Gastrocnemius medialis (tissue), 4 donors: ENCODE measurements at regions not wholly inside any gene's neighbourhood (a gene's known extent, or its start where the extent isn't known, plus 50 kb on each side); places are given as distances from the start of the nearest gene placed in this dataset.

Experiments used
- ATAC-seq, 2 donors: fragments of 150-250 bp; one replicate each; pipeline ENCODE4 v1.9.1; 2016
- DNase-seq, 2 donors: peaks; one replicate each; pipeline ENCODE4 v3.0.0-alpha.2; 2019
- H3K27ac ChIP-seq, 4 donors: fragments of 200-600 bp; sonication (generic); 1 replicate in 1 of 4; 2 replicates in 3 of 4; pipeline ENCODE4 v1.5.1; 2016 to 2018; ENCODE audit warnings: mild to moderate bottlenecking in 2 of 4, moderate library complexity in 1 of 4
- H3K27me3 ChIP-seq, 3 donors: fragments of 200-600 bp; sonication (generic) in 2 of 3; 1 replicate in 1 of 3; 2 replicates in 2 of 3; pipeline versions ENCODE4 v1.5.1 to v1.6.0; 2016 to 2019; ENCODE audit warnings: mild to moderate bottlenecking in 1 of 3, moderate library complexity in 1 of 3
- H3K36me3 ChIP-seq, 2 donors: fragments of 200-600 bp; sonication (generic) in 1 of 2; one replicate each; pipeline ENCODE4 v1.5.1; 2017 to 2018
- H3K4me1 ChIP-seq, 2 donors: fragments of 200-600 bp; sonication (generic) in 1 of 2; one replicate each; pipeline ENCODE4 v1.5.1; 2016 to 2017; ENCODE audit warnings: mild to moderate bottlenecking in 2 of 2
- H3K4me3 ChIP-seq, 4 donors: fragments of 200-600 bp; sonication (generic) in 3 of 4; 1 replicate in 1 of 4; 2 replicates in 3 of 4; pipeline ENCODE4 v1.5.1; 2016 to 2019; ENCODE audit warnings: mild to moderate bottlenecking in 2 of 4
- H3K9me3 ChIP-seq, 3 donors: fragments of 200-600 bp; sonication (generic) in 2 of 3; 1 replicate in 1 of 3; 2 replicates in 2 of 3; pipeline ENCODE4 v1.5.1; 2016 to 2019
- CTCF ChIP-seq, 5 experiments: fragments of 450-650 bp in 3 of 5; fragments of 200-600 bp in 2 of 5; sonication (generic) in 2 of 5; IDR thresholded peaks in 4 of 5; conservative IDR thresholded peaks in 1 of 5; 1 replicate in 4 of 5; 2 replicates in 1 of 5; pipeline ENCODE4 v1.5.1; 2016 to 2019; ENCODE audit warnings: antibody characterized with exemption in 5 of 5, mild to moderate bottlenecking in 3 of 5, moderate library complexity in 3 of 5
- POLR2A ChIP-seq, 2 donors: fragments of 450-650 bp; IDR thresholded peaks; one replicate each; pipeline ENCODE4 v1.6.1; 2017; ENCODE audit warnings: antibody characterized with exemption in 2 of 2, mild to moderate bottlenecking in 2 of 2, moderate library complexity in 2 of 2
- in situ Hi-C, 4 donors: fragments of 200-750 bp; cut with MboI; loops; one replicate each; pipeline versions ENCODE4 v1.15.0 to v1.8.0; 2017; ENCODE audit warnings: low sequenced_read_pairs in 4 of 4
- intact Hi-C: fragments of 100-400 bp; cut with DNase I; formaldehyde crosslinking; loops from one replicate; pipeline ENCODE4 v1.15.1; 2023; ENCODE audit warnings: low total_unique reads

- intact Hi-C loops: no loop called here
Measured at GRCh38 chr5:120380644-120381043, 83.5 kb upstream of the PRR16 start.

DNA sequence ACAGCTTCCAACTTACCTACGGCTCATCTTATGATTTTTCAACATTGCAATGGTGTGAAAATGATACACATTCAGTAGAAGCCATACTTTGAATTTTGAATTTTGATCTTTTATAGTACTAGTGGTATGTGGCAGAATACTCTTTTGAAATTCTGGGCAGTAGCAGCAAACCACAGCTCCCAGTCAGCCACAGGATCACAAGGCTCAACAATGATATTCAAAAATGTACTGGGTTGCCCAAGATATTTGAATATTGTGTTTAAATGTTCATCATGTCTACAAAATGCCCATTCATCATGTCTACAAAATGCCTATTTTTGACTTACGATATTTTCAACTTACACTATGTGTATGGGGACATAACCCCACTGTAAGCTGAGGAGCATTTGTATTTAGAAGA is 81.3 kb upstream of the PRR16 start:
- DNase-seq (no peak), ATAC-seq (no peak)
- Histone ChIP-seq H3K4me1 (no peaks in the 10 kb centered on the region), H3K4me3 (no peak overlapping the region), H3K9me3 (peaks cover 0 to 6% (median 0%) of the 10 kb centered on the region in 3 donors), H3K36me3 (no peaks in the 10 kb centered on the region), H3K27ac (no peak overlapping the region), H3K27me3 (no peaks in the 10 kb centered on the region)
- intact Hi-C loops (no loop called here), in situ Hi-C loops (no loop called here)
- TF ChIP-seq CTCF (IDR thresholded peaks at IDR 0.05 in 4 of 5, conservative IDR thresholded peaks at IDR 0.05 in 1 of 5) (no peak), POLR2A (IDR thresholded peaks at IDR 0.05) (no peak)

More at GRCh38 chr5:120380644-120381043, 83.5 kb upstream of the PRR16 start:
- Histone ChIP-seq H3K27ac (no peak overlapping the region), H3K27me3 (no peaks in the 10 kb centered on the region), H3K9me3 (peaks cover 0 to 6% (median 0%) of the 10 kb centered on the region in 3 donors), H3K4me1 (no peaks in the 10 kb centered on the region), H3K4me3 (no peak overlapping the region), H3K36me3 (no peaks in the 10 kb centered on the region)
- ATAC-seq (no peak), DNase-seq (no peak)
- no peak for TF ChIP-seq POLR2A (IDR thresholded peaks at IDR 0.05)
- no peak for TF ChIP-seq CTCF (IDR thresholded peaks at IDR 0.05 in 4 of 5, conservative IDR thresholded peaks at IDR 0.05 in 1 of 5)
- in situ Hi-C loops: no loop called here

DNA sequence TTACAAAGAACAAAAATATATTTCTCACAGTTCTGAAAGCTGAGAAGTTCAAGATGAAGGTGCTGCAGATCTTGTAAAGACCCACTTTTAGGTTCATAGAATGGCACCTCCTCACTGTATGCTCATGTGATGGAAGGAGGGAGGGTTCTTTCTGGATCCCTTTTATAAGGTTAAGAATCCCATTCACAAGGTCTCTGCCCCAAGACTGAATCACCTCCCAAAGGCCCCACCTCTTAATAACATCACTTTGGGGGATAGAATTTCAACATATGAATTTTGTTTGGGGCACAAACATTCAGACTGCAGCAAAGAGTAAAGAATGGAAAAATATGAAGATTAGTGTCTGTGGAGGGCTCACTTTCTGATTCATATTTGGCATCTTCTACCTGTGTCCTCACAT is 77.1 kb upstream of the PRR16 start:
- in situ Hi-C loops (no loop called here), intact Hi-C loops (no loop called here)
- Histone ChIP-seq H3K36me3 (no peaks in the 10 kb centered on the region), H3K27ac (peak overlapping the region in 3 of 4 donors; percentile 11 to 53 (median 41)), H3K4me3 (no peak overlapping the region), H3K27me3 (no peaks in the 10 kb centered on the region), H3K9me3 (no peaks in the 10 kb centered on the region), H3K4me1 (no peaks in the 10 kb centered on the region)
- no peak for DNase-seq
- ATAC-seq: no peak
- TF ChIP-seq CTCF (IDR thresholded peaks at IDR 0.05 in 4 of 5, conservative IDR thresholded peaks at IDR 0.05 in 1 of 5) (no peak), POLR2A (IDR thresholded peaks at IDR 0.05) (no peak)

DNA sequence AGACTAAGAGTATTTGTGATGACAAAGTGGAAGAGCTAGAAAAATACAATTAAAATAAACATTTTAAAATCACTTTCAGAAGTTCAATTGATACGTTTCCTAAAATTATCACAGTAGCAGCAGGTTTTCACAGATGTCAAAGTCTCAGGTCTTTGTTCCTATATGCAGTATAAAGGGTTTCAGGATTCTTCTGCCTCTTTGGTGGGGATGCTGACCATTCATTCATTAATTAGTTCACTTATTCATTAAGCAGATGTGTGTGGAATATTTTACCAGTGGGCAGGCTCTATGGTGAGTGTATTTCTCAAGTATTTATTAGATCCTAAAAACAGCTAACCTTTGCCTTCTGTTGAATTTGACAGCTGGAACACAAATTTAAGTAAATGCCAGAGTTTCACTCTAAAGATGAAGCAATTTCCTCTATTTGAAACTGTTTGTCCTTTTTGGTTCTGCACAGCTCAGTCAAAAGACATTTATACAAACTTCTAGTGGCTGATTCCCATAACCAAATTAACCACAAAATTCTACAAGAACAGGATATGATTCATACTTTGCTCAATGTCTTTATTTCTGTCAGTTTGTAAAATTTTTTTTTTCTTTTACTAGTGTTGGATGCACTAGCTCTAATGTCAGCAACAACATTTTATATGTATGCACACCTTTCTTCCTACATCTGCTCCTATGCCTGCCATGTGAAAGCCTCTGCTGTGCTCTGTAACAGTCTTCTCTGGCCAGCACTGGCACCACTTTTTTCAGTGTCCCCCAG is 75.9 kb upstream of the PRR16 start:
- in situ Hi-C loops: no loop called here
- peak overlapping the region; percentile 18 to 53 (median 40) for H3K27ac ChIP-seq
- DNase-seq: no peak
- no peaks in the 10 kb centered on the region for H3K4me1 ChIP-seq
- no peaks in the 10 kb centered on the region for H3K9me3 ChIP-seq
- TF ChIP-seq CTCF (IDR thresholded peaks at IDR 0.05 in 4 of 5, conservative IDR thresholded peaks at IDR 0.05 in 1 of 5) (no peak), POLR2A (IDR thresholded peaks at IDR 0.05) (no peak)
- intact Hi-C loops: no loop called here
- H3K36me3 ChIP-seq: no peaks in the 10 kb centered on the region
- ATAC-seq: peak; percentile 68 to 83
- no peaks in the 10 kb centered on the region for H3K27me3 ChIP-seq
- H3K4me3 ChIP-seq: no peak overlapping the region
